C4-2B (cell line): ENCODE measurements at regions not wholly inside any gene's neighbourhood (a gene's known extent, or its start where the extent isn't known, plus 50 kb on each side); places are given as distances from the start of the nearest gene placed in this dataset.

Source experiments
- H3K27ac ChIP-seq: fragments of 450-650 bp; 2 replicates; pipeline ENCODE4 v1.5.1; 2017
- ZFX ChIP-seq: fragments of 450-650 bp; IDR thresholded peaks from 2 replicates; pipeline ENCODE4 v1.6.1; 2017
- TF ChIP-seq, protein P1 (sequence below): fragments of 450-650 bp; conservative IDR thresholded peaks from 2 replicates; pipeline ENCODE4 v1.5.1; 2017; ENCODE audit warnings: mild to moderate bottlenecking

DNA sequence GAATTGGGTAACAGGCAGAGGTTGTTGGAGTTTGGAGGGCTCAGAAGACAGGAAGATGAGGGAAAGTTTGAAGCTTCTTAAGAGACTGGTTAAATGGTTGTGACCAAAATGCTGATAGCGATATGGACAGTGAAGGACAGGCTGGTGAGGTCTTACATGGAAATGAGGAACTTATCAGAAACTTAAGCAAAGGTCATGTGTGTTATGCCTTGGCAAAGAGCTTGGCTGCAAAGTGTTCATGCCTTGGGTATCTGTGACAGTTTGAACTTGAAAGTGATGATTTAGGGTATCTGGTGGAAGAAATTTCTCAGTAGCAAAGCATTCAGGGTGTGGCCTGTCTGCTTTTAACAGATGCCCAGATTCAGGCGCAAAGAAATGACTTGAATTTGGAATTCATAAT is 64.5 kb upstream of the EEPD1 start:
- TF ChIP-seq ZFX, result no peak
- TF ChIP-seq, protein P1, sequence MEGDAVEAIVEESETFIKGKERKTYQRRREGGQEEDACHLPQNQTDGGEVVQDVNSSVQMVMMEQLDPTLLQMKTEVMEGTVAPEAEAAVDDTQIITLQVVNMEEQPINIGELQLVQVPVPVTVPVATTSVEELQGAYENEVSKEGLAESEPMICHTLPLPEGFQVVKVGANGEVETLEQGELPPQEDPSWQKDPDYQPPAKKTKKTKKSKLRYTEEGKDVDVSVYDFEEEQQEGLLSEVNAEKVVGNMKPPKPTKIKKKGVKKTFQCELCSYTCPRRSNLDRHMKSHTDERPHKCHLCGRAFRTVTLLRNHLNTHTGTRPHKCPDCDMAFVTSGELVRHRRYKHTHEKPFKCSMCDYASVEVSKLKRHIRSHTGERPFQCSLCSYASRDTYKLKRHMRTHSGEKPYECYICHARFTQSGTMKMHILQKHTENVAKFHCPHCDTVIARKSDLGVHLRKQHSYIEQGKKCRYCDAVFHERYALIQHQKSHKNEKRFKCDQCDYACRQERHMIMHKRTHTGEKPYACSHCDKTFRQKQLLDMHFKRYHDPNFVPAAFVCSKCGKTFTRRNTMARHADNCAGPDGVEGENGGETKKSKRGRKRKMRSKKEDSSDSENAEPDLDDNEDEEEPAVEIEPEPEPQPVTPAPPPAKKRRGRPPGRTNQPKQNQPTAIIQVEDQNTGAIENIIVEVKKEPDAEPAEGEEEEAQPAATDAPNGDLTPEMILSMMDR, result no peak
- H3K27ac ChIP-seq, result no peak overlapping the region

DNA sequence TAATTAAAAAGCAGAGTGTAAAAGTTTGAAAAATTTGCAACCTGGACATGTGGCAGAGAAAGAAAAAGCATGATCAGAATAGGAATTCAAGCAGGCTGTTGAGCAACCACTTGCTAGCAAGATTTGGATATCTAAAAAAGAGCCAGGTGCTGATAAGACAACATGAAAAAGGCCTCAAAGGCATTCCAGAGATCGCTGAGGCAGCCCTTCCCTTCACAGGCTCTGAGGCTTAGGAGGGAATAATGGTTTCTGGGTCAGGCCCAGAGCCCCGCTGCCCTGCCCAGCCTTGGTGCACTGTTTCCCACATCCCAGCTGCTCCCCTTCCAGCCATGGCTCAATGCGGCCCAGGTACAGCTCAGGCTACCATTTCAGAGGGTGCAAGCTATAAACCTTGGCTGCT is 64.1 kb upstream of the EEPD1 start:
- no peak overlapping the region for H3K27ac ChIP-seq
- TF ChIP-seq ZFX, result no peak
- TF ChIP-seq, protein P1, result no peak

DNA sequence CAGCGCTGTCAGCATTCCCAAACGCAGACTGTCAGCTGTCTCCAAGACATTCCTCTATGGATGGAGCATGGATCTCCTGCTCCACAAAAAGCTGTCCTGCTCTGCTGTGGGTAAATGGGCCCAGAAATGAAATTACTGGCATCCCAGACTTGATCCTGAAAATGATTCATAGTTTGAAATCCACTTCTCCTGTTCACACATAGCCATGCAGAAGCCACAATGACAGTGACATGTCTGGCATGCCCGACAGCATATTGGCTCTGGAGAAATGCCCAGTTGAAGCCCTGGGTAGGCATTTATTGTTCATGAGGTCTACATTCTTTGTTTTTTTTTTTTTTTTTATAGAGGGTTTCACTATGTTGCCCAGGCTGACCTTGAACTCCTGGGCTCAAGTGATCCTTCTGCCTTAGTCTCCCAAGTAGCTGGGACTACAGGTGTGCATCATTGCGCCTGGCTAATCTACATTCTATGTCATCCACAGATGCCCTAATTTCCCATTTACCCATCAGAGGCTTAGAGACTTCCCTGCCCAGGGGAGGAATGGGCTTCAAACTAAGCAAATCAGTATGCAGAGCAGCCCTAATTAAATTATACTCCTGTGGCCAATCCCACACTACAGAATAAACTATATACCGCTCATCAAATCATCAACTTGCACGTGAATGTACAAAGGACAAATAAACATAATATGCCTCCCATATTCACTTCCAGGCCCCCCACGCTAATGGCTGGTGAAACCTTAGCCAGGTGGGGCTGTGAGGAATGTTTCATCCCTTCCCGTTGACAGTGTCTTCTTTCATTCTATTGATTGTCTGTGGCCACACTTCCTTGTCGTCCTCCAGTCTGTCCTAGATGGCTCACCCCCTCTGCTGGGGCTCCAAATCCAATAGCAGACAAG is 61.8 kb upstream of the EEPD1 start:
- TF ChIP-seq, protein P1, result no peak
- no peak for TF ChIP-seq ZFX
- H3K27ac ChIP-seq, result no peak overlapping the region

DNA sequence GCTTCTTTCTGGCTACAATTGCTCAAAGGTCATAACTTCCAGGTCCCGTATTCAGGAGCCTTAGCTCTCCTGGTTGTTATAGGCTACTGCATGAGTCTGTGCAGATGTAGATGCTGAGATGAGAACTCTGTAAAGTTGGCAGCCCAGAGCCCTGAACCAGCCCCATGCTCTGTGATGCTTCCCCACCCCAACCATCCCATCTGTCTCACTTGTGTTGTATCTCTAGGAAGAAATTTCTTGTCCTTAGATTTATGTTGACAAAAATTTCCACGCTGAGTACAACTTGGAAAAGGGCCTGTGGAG is 61.2 kb upstream of the EEPD1 start:
- no peak for TF ChIP-seq ZFX
- TF ChIP-seq, protein P1, result no peak
- H3K27ac ChIP-seq, result no peak overlapping the region

DNA sequence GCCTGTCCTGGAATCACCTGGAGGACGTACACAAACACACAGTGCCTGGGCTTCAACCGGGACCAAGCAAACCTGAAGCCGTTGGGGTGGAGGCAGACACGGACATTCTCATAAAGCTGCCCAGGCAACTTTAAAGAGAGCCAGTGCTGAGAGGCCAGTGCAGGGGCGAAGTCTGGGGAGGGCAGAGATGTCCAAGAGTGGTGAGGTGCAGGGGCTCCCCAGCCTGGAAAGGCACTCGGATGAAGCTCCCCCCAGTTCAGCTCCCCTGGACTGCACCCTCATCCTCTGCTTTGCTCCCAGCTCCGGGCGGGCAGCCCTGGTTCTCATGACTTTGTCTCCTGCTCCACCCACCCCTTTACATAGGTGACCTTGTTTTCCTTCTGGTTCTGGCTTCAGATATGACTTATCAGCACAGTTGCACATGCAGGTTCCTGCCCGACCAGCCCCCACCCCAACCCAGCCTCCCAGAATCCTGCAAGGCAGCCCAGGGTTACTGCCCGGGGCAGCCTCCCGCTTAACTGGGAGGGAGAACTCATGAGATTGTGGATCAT is 60.8 kb upstream of the EEPD1 start:
- H3K27ac ChIP-seq, result no peak overlapping the region
- TF ChIP-seq, protein P1, result no peak
- no peak for TF ChIP-seq ZFX

DNA sequence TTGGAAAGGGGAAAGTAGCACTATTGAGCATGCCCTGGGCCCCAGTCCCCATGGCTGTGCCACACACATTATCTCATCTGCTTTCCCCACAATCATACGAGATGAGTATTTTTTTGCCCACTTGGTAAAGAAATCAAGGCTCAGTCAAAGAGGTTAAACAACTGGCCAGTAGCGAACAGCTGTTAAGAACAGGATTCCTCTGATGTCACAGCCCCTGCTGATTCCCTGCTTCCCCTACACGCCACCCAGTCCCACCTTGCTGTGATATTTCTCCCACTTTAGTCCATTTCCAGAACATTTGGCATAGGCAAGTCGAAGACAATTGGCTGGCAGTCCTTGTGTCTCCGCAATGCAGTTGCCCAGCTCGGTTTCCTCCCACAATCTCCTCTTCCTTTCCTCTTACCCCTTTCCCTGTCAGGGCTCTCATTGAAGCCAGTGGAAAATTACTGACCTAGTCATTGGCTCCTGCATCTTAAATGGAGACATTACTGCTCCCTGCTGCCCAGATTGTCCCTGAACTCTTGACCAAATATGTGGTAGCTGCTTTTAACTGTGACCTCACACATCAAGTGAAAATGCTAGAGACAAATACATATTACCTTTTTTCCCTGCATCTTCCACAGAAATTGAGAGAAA is 56.5 kb upstream of the EEPD1 start:
- TF ChIP-seq, protein P1, result no peak
- TF ChIP-seq ZFX, result no peak
- H3K27ac ChIP-seq, result no peak overlapping the region

DNA sequence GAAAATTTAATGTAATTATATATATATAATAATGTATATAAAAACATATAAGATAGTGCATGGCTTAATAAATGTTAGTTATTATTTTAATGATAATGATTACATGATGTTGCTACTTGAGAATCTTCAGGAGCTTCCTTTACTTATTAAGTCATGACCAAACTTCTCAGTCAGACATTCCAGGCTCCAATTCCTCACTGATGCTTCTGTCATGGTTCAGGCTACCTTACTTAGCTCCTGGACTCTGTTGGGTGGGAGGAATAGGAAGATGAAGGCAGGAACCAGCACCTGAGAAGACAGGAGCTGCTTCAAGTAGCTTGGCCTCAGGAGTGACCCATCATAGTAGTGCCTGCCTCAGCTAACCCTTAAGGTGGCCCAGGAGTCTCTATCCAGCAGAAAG is 55.0 kb upstream of the EEPD1 start:
- no peak for TF ChIP-seq ZFX
- no peak overlapping the region for H3K27ac ChIP-seq
